ENCODE measurements at regions not wholly inside any gene's neighbourhood (a gene's known extent, or its start where the extent isn't known, plus 50 kb on each side); places are given as distances from the start of the nearest gene placed in this dataset.

GRCh38 chr16:86994215-86994614 is 323.0 kb downstream of the C16orf95 start:
- no peak overlapping the region for H3K4me3 ChIP-seq (ENCODE audit: low read length)
- no peak for DNase-seq (ENCODE audit: low read depth)
- no peak for TF ChIP-seq CTCF (conservative IDR thresholded peaks at IDR 0.05; ENCODE audit: low read depth, low read length)

GRCh38 chr16:86994651-86995171 is 322.5 kb downstream of the C16orf95 start:
- peak overlapping the region; percentile 2 for H3K4me3 ChIP-seq (ENCODE audit: low read length)
- DNase-seq (ENCODE audit: low read depth): no peak
- TF ChIP-seq CTCF (conservative IDR thresholded peaks at IDR 0.05; ENCODE audit: low read depth, low read length): no peak

GRCh38 chr16:86995456-86995855 is 321.7 kb downstream of the C16orf95 start:
- H3K4me3 ChIP-seq (ENCODE audit: low read length): no peak overlapping the region
- no peak for TF ChIP-seq CTCF (conservative IDR thresholded peaks at IDR 0.05; ENCODE audit: low read depth, low read length)
- no peak for DNase-seq (ENCODE audit: low read depth)

GRCh38 chr16:86996081-86996480 is 321.1 kb downstream of the C16orf95 start:
- no peak for DNase-seq (ENCODE audit: low read depth)

GRCh38 chr16:86997058-86997457 is 320.1 kb downstream of the C16orf95 start:
- H3K4me3 ChIP-seq (ENCODE audit: low read length): no peak overlapping the region
- TF ChIP-seq CTCF (conservative IDR thresholded peaks at IDR 0.05; ENCODE audit: low read depth, low read length): no peak
- no peak for DNase-seq (ENCODE audit: low read depth)

More at GRCh38 chr16:86996081-86996480, 321.1 kb downstream of the C16orf95 start:
- no peak overlapping the region for H3K4me3 ChIP-seq (ENCODE audit: low read length)
- TF ChIP-seq CTCF (conservative IDR thresholded peaks at IDR 0.05; ENCODE audit: low read depth, low read length): no peak

GRCh38 chr16:86998196-86999001 is 318.8 kb downstream of the C16orf95 start:
- H3K4me3 ChIP-seq (ENCODE audit: low read length): no peak overlapping the region
- DNase-seq (ENCODE audit: low read depth): no peak
- TF ChIP-seq CTCF (conservative IDR thresholded peaks at IDR 0.05; ENCODE audit: low read depth, low read length): no peak

- no peak for TF ChIP-seq CTCF (conservative IDR thresholded peaks at IDR 0.05; ENCODE audit: low read depth, low read length)
- no peak for DNase-seq (ENCODE audit: low read depth)
These were observed 317.2 kb downstream of the C16orf95 start for GRCh38 chr16:87000001-87000400.

More at GRCh38 chr16:87000001-87000400, 317.2 kb downstream of the C16orf95 start:
- no peak overlapping the region for H3K4me3 ChIP-seq (ENCODE audit: low read length)
